ENCODE measurements at regions not wholly inside any gene's neighbourhood (a gene's known extent, or its start where the extent isn't known, plus 50 kb on each side); places are given as distances from the start of the nearest gene placed in this dataset.

- 67% methylated on average over 2 of the region's 2 CpGs; no CpG with 5 or more reads in 1 of the 2 experiments for WGBS, 2 experiments
- no peaks in the 10 kb centered on the region for H3K36me3 ChIP-seq (ENCODE audit: control insufficient read depth, insufficient read depth, low read length)
- H3K27ac ChIP-seq (ENCODE audit: insufficient read depth, low read depth, low read length, poor library complexity, severe bottlenecking) = no peak overlapping the region
- H3K27me3 ChIP-seq (ENCODE audit: control insufficient read depth, insufficient read depth, low read length, poor library complexity, severe bottlenecking) = no peaks in the 10 kb centered on the region
- H3K4me3 ChIP-seq (ENCODE audit: insufficient read depth, low read depth, low read length) = no peak overlapping the region
- no peaks in the 10 kb centered on the region for H3K4me1 ChIP-seq (ENCODE audit: control insufficient read depth, insufficient read depth, low read length)
- H3K9me3 ChIP-seq (ENCODE audit: control insufficient read depth, low read length) = no peaks in the 10 kb centered on the region
Measured at GRCh38 chr13:38017320-38017719, 147.7 kb upstream of the TRPC4 start.

DNA sequence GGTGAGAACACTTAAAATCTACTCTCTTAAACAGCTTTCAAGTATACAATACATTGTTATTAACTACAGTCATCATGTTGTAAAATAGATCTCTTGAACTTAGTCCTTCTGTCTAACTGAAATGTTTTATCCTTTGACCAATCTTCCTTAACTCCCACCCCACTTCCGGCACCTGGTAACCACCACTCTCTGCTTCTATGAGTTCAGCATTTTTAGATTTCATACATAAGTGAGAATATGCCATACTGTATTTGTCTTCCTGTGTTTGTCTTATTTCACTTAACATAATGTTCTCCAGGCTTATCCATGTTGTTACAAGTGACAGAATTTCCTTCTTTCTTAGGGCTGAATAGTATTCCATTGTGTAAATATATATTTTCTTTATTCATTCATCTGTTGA lies 144.1 kb upstream of the TRPC4 start:
- Histone ChIP-seq H3K36me3 (ENCODE audit: control insufficient read depth, insufficient read depth, low read length) (no peaks in the 10 kb centered on the region), H3K4me3 (ENCODE audit: insufficient read depth, low read depth, low read length) (no peak overlapping the region), H3K4me1 (ENCODE audit: control insufficient read depth, insufficient read depth, low read length) (no peaks in the 10 kb centered on the region), H3K27ac (ENCODE audit: insufficient read depth, low read depth, low read length, poor library complexity, severe bottlenecking) (no peak overlapping the region), H3K27me3 (ENCODE audit: control insufficient read depth, insufficient read depth, low read length, poor library complexity, severe bottlenecking) (no peaks in the 10 kb centered on the region), H3K9me3 (ENCODE audit: control insufficient read depth, low read length) (no peaks in the 10 kb centered on the region)
- 94 to 100% methylated on average over 1 of the region's 1 CpG for WGBS, 2 experiments

DNA sequence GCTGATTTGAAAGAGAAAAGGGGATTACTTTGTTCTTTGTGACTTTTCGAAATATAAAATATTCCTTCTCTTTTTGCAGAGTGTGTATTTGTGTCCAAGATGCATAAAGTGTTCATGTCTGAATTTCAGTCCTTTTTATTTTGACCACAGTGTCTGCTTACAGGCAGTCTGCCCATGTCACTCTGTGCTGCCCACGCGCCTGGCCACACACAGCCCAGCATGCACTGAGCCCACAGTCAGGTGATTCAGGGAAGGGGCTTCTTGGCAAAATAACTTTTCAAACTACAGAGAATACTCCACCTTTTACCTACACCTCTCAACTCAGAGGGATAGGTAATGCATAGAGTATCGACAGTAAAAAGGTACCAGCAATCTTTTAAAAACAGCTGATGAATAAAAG lies 142.5 kb upstream of the TRPC4 start:
- WGBS, 2 experiments = 90 to 98% methylated on average over 3 to 4 of the region's 4 CpGs
- no peaks in the 10 kb centered on the region for H3K9me3 ChIP-seq (ENCODE audit: control insufficient read depth, low read length)
- H3K27me3 ChIP-seq (ENCODE audit: control insufficient read depth, insufficient read depth, low read length, poor library complexity, severe bottlenecking) = no peaks in the 10 kb centered on the region
- H3K27ac ChIP-seq (ENCODE audit: insufficient read depth, low read depth, low read length, poor library complexity, severe bottlenecking) = no peak overlapping the region
- H3K4me1 ChIP-seq (ENCODE audit: control insufficient read depth, insufficient read depth, low read length) = no peaks in the 10 kb centered on the region
- H3K4me3 ChIP-seq (ENCODE audit: insufficient read depth, low read depth, low read length) = no peak overlapping the region
- no peaks in the 10 kb centered on the region for H3K36me3 ChIP-seq (ENCODE audit: control insufficient read depth, insufficient read depth, low read length)

DNA sequence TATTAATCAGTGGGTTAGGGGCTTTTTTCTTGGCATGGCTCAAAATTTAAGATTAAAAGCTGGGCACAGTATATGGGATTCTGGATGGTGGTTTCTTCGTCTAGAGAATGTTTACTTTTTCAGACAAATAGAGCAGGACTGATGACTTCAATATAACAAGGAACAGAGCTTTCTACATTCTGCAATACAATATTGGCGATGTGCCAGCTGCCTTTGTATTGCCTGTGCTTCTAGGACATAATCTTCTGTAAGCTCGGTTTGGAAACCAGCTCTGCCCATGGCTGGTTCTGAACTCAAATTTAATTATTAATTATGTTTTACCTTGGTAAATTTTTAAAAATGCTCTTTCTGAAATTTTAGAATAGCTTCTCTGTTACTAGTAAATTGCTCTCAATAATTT lies 139.1 kb upstream of the TRPC4 start:
- Histone ChIP-seq H3K4me3 (ENCODE audit: insufficient read depth, low read depth, low read length) (no peak overlapping the region), H3K27me3 (ENCODE audit: control insufficient read depth, insufficient read depth, low read length, poor library complexity, severe bottlenecking) (no peaks in the 10 kb centered on the region), H3K4me1 (ENCODE audit: control insufficient read depth, insufficient read depth, low read length) (no peaks in the 10 kb centered on the region), H3K36me3 (ENCODE audit: control insufficient read depth, insufficient read depth, low read length) (no peaks in the 10 kb centered on the region), H3K27ac (ENCODE audit: insufficient read depth, low read depth, low read length, poor library complexity, severe bottlenecking) (no peak overlapping the region), H3K9me3 (ENCODE audit: control insufficient read depth, low read length) (no peaks in the 10 kb centered on the region)
- WGBS, 2 experiments = 94 to 95% methylated on average over 2 of the region's 3 CpGs

- no peaks in the 10 kb centered on the region for H3K36me3 ChIP-seq (ENCODE audit: control insufficient read depth, insufficient read depth, low read length)
- no peaks in the 10 kb centered on the region for H3K9me3 ChIP-seq (ENCODE audit: control insufficient read depth, low read length)
- H3K4me1 ChIP-seq (ENCODE audit: control insufficient read depth, insufficient read depth, low read length) = no peaks in the 10 kb centered on the region
- no peak overlapping the region for H3K4me3 ChIP-seq (ENCODE audit: insufficient read depth, low read depth, low read length)
- 89 to 91% methylated on average over 7 of the region's 7 CpGs for WGBS, 2 experiments
- no peaks in the 10 kb centered on the region for H3K27me3 ChIP-seq (ENCODE audit: control insufficient read depth, insufficient read depth, low read length, poor library complexity, severe bottlenecking)
- H3K27ac ChIP-seq (ENCODE audit: insufficient read depth, low read depth, low read length, poor library complexity, severe bottlenecking) = no peak overlapping the region
Measured at GRCh38 chr13:38002606-38003005, 133.0 kb upstream of the TRPC4 start.

DNA sequence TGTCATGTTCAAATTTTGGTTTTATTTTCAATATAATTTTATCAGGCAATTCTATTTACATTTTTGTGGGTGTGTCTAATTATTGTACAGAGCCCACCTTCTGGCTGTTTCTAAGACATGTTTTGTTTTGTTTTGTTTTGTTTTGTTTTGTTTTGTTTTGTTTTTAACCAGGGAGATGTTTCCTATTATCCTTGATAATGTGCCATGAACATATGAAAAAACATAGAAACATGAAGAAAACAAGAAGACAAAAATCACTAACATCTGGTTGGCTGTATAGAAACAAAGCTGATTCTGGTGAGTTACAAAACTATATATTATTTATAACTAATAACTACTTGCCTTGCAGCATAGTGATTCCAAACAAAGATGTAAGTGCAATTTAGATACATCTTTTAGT lies 128.1 kb upstream of the TRPC4 start:
- Histone ChIP-seq H3K36me3 (ENCODE audit: control insufficient read depth, insufficient read depth, low read length) (no peaks in the 10 kb centered on the region), H3K4me1 (ENCODE audit: control insufficient read depth, insufficient read depth, low read length) (peaks cover 13% of the 10 kb centered on the region), H3K27ac (ENCODE audit: insufficient read depth, low read depth, low read length, poor library complexity, severe bottlenecking) (no peak overlapping the region), H3K4me3 (ENCODE audit: insufficient read depth, low read depth, low read length) (no peak overlapping the region), H3K9me3 (ENCODE audit: control insufficient read depth, low read length) (no peaks in the 10 kb centered on the region), H3K27me3 (ENCODE audit: control insufficient read depth, insufficient read depth, low read length, poor library complexity, severe bottlenecking) (no peaks in the 10 kb centered on the region)

DNA sequence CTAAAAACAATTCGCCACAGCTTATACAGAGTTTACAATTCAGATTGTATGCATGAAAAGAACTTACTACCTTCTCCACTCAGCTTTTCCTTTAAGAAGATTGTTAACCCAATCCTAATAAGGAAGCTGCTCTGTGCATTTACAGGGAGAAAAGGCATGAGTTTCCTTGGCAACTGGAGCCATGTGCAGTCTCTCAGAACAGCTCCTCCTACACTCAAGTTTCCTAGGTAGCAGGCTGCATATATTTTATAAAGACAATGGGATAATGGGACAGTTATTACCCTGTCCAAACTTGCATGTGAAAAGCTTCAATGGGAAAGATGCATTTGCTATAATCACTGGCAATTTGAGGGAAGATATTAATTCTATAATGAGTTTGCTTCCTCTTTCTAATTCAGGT lies 125.5 kb upstream of the TRPC4 start:
- no peak overlapping the region for H3K27ac ChIP-seq (ENCODE audit: insufficient read depth, low read depth, low read length, poor library complexity, severe bottlenecking)
- peaks cover 13% of the 10 kb centered on the region for H3K4me1 ChIP-seq (ENCODE audit: control insufficient read depth, insufficient read depth, low read length)
- H3K4me3 ChIP-seq (ENCODE audit: insufficient read depth, low read depth, low read length) = no peak overlapping the region
- H3K27me3 ChIP-seq (ENCODE audit: control insufficient read depth, insufficient read depth, low read length, poor library complexity, severe bottlenecking) = no peaks in the 10 kb centered on the region
- no peaks in the 10 kb centered on the region for H3K9me3 ChIP-seq (ENCODE audit: control insufficient read depth, low read length)
- no peaks in the 10 kb centered on the region for H3K36me3 ChIP-seq (ENCODE audit: control insufficient read depth, insufficient read depth, low read length)
- WGBS, 2 experiments = 0% methylated on average over 1 of the region's 1 CpG; no CpG with 5 or more reads in 1 of the 2 experiments

DNA sequence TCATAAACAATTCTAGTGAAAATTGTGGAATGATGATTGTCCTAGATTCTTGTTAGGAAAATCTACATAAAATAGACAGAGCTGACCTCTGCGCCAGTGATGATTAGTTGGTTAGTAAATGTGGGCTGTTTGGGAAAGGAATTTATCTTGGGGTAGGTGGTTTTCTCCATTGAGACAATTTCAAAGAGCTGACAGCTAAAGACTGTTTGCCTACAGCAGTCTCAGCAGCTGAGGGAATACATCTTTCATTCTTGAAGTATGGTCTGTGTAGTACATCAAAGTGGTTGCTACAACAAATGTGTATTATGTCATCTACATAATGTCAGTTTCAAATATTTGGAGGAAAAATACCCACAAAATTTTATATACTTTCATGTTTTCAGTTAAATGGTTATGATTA lies 117.2 kb upstream of the TRPC4 start:
- 97 to 100% methylated on average over 1 of the region's 1 CpG for WGBS, 2 experiments
- no peaks in the 10 kb centered on the region for H3K36me3 ChIP-seq (ENCODE audit: control insufficient read depth, insufficient read depth, low read length)
- no peaks in the 10 kb centered on the region for H3K4me1 ChIP-seq (ENCODE audit: control insufficient read depth, insufficient read depth, low read length)
- no peak overlapping the region for H3K27ac ChIP-seq (ENCODE audit: insufficient read depth, low read depth, low read length, poor library complexity, severe bottlenecking)
- no peaks in the 10 kb centered on the region for H3K27me3 ChIP-seq (ENCODE audit: control insufficient read depth, insufficient read depth, low read length, poor library complexity, severe bottlenecking)
- no peak overlapping the region for H3K4me3 ChIP-seq (ENCODE audit: insufficient read depth, low read depth, low read length)
- no peaks in the 10 kb centered on the region for H3K9me3 ChIP-seq (ENCODE audit: control insufficient read depth, low read length)

- no peak overlapping the region for H3K27ac ChIP-seq (ENCODE audit: insufficient read depth, low read depth, low read length, poor library complexity, severe bottlenecking)
- 97 to 100% methylated on average over 5 of the region's 5 CpGs for WGBS, 2 experiments
- no peaks in the 10 kb centered on the region for H3K27me3 ChIP-seq (ENCODE audit: control insufficient read depth, insufficient read depth, low read length, poor library complexity, severe bottlenecking)
- no peak overlapping the region for H3K4me3 ChIP-seq (ENCODE audit: insufficient read depth, low read depth, low read length)
- no peaks in the 10 kb centered on the region for H3K9me3 ChIP-seq (ENCODE audit: control insufficient read depth, low read length)
- H3K4me1 ChIP-seq (ENCODE audit: control insufficient read depth, insufficient read depth, low read length) = no peaks in the 10 kb centered on the region
- no peaks in the 10 kb centered on the region for H3K36me3 ChIP-seq (ENCODE audit: control insufficient read depth, insufficient read depth, low read length)
Measured at GRCh38 chr13:37985281-37985680, 115.7 kb upstream of the TRPC4 start.

GRCh38 chr13:37984357-37984756 lies 114.8 kb upstream of the TRPC4 start:
- Histone ChIP-seq H3K36me3 (ENCODE audit: control insufficient read depth, insufficient read depth, low read length) (no peaks in the 10 kb centered on the region), H3K27me3 (ENCODE audit: control insufficient read depth, insufficient read depth, low read length, poor library complexity, severe bottlenecking) (no peaks in the 10 kb centered on the region), H3K9me3 (ENCODE audit: control insufficient read depth, low read length) (no peaks in the 10 kb centered on the region), H3K4me3 (ENCODE audit: insufficient read depth, low read depth, low read length) (no peak overlapping the region), H3K27ac (ENCODE audit: insufficient read depth, low read depth, low read length, poor library complexity, severe bottlenecking) (no peak overlapping the region), H3K4me1 (ENCODE audit: control insufficient read depth, insufficient read depth, low read length) (no peaks in the 10 kb centered on the region)
- WGBS, 2 experiments = 87 to 98% methylated on average over 6 of the region's 6 CpGs

DNA sequence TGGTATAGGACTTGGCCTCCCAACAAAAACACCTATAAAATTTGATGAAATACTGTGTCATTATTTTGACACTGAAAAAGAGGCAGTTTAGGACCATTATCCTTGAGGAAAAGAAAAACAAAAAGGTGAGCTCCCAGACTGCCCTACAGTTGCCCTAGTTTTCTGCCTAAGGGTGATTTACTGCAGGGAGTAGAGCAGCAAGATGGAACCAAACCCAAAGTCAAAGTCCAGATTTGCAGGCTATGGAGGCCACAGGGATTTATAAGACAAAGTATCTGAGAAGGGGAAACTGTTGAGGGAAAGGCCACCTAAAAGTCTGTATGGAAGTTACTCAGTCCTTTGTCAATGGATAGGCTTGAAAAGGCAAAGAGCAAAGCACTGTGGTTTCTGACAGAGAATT lies 112.4 kb upstream of the TRPC4 start:
- H3K27me3 ChIP-seq (ENCODE audit: control insufficient read depth, insufficient read depth, low read length, poor library complexity, severe bottlenecking) = no peaks in the 10 kb centered on the region
- no peaks in the 10 kb centered on the region for H3K36me3 ChIP-seq (ENCODE audit: control insufficient read depth, insufficient read depth, low read length)
- no peak overlapping the region for H3K4me3 ChIP-seq (ENCODE audit: insufficient read depth, low read depth, low read length)
- H3K9me3 ChIP-seq (ENCODE audit: control insufficient read depth, low read length) = no peaks in the 10 kb centered on the region
- H3K27ac ChIP-seq (ENCODE audit: insufficient read depth, low read depth, low read length, poor library complexity, severe bottlenecking) = no peak overlapping the region
- no peaks in the 10 kb centered on the region for H3K4me1 ChIP-seq (ENCODE audit: control insufficient read depth, insufficient read depth, low read length)

Measured in ectodermal cell (in vitro differentiated cells).